ENCODE measurements at regions not wholly inside any gene's neighbourhood (a gene's known extent, or its start where the extent isn't known, plus 50 kb on each side); places are given as distances from the start of the nearest gene placed in this dataset.
"Not testable (repeated sequence)": the region's sequence is repeated elsewhere in the genome, so short reads cannot be mapped to it uniquely, and the experiment has no call there.

DNA sequence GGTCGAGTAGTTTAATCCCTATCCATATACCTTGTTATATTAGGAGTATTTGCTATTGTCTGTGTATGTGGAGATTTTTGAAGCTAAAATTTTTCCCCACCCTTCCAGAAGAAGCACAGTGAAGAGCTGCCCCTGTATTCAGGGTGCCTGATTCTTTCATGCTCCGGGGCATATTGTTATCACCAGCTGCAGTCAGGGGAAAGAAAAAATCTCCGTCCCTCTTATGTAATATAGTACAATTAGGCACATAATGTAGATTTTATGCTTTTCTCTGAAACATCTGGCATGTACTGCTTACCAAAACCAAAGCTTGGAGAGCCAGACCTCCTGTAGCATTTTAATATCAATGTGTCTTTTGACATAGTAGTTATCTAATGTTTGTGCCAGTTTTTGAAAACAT is 214.9 kb upstream of the EDNRB start:
- DNase-seq = no peak

DNA sequence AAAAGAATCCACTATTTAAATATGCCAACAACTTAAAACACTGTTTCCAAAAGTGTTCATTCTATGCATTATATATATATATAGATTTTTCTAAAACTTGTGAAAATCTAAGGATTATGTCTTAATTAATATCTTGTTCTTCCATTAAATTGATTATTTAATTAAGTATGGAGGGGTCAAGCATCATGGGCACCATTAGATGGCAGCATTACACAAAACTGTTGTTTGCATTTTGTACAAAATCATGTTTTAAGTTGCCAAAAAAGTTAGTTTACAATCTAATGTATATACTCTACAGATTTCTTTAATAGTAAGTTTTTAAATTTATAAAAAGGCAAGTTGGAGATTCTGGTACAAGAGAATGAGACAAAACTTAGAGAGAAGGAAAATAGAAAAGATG is 213.2 kb upstream of the EDNRB start:
- DNase-seq = no peak

DNA sequence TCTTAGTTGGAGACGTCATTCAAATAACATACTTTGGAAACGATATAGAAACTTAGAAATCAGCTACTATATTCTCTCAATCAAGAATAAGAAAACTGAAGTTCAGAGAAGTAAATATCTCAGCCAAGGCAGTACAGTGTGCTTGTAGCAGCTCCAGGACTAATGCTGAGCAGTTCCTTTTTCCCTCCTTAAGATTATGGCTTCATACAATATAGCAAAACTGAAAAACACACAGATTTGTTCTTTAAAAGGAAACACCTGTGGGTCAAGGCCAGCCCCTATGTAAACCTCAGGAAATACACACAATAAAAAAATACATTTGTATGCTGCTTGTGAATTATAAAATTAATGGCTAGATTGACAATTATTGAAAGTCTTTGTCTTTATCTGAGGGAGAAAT is 212.7 kb upstream of the EDNRB start:
- DNase-seq = no peak

- DNase-seq = no peak
Measured at GRCh38 chr13:78129823-78130222, 211.2 kb upstream of the EDNRB start.

DNA sequence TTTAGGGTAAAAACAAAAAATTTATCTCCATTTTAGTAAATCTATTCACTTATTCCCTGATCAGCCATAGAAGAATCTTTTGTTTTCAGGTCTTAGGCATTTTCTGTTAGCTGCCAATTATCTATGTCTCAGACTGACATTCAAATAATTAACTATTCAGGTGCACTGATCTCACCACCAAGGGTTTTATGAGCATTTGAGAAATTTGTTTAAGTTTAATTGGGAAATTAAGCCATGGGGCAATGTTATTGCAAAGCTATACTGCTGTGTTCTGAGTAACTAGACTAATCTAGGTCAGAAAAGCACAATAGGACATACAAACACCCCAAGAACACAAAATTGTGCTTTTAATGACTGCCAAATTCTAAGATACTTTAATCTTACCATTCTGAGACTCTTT is 210.7 kb upstream of the EDNRB start:
- no peak for DNase-seq

GRCh38 chr13:78121459-78122348 is 203.1 kb upstream of the EDNRB start:
- no peak for DNase-seq

- DNase-seq = no peak
Measured at GRCh38 chr13:78121001-78121400, 202.4 kb upstream of the EDNRB start.

- DNase-seq = not testable (repeated sequence)
Measured at GRCh38 chr13:78120144-78120543, 201.5 kb upstream of the EDNRB start.

- DNase-seq = not testable (repeated sequence)
Measured at GRCh38 chr13:78117070-78117469, 198.4 kb upstream of the EDNRB start.

DNA sequence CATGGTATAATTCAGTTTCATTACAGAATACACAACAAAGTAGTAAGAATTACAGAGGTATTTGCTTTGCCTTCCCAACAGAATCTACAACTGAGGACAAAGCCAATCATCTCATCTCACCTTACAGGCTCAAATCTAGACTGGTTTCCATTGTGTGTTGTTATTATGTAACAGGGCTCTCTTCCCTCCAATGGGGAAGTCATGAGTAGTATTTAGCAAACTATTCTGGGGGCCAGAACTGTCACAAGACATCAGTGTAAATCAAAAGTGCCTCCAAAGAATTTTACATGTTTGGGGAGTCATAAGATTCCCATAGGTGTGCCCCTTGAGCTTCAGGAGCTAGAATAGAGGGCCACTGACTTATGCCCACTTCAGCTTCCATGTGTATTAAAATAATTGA is 187.0 kb upstream of the EDNRB start:
- no peak for DNase-seq

GRCh38 chr13:78103936-78104335 is 185.3 kb upstream of the EDNRB start:
- no peak for DNase-seq

GRCh38 chr13:78102741-78103140 is 184.1 kb upstream of the EDNRB start:
- no peak for DNase-seq

- no peak for DNase-seq
Measured at GRCh38 chr13:78102121-78102677, 183.6 kb upstream of the EDNRB start.

DNA sequence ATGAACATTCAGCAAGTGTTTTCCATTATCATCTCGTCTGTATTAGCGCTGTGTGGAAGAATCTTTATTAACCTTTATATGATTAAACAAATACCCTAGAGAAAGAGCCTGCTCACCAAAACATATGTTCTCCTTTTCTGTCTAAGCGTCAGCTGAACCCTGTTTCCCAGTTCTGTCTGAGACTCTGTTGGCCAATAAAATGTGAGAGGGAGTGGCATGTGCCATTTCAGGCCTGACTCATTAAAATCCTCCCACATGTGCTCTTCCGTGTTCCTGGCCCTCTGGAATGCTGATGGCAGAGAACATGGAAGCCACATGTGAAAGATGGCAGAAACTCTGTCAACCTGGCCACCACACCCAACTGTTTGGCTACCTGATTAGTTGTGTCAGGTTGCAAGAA is 181.9 kb upstream of the EDNRB start:
- no peak for DNase-seq

- DNase-seq = no peak
Measured at GRCh38 chr13:78098249-78098648, 179.6 kb upstream of the EDNRB start.

DNA sequence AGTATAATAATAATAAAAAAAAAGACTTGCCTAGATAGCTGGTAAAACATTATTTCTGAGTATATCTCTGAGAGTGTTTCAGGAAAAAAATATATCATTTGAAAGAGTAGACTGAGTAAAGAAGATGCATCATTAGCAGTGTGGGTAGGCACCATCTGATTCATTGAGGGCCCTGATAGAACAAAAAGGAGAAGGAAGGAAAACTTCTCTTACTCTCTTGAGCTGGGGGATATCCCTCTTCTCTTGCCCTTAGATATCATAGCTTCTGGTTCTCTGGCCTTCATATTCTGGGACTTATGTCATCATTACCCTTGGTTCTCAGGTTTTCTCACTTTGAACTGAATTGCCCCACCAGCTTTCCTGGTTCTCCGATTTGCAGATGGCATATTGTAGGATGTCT is 177.6 kb upstream of the EDNRB start:
- DNase-seq = no peak

- no peak for DNase-seq
Measured at GRCh38 chr13:78087966-78088678, 169.5 kb upstream of the EDNRB start.

GRCh38 chr13:78085434-78086225 is 167.0 kb upstream of the EDNRB start:
- no peak for DNase-seq

GRCh38 chr13:78084401-78084800 is 165.8 kb upstream of the EDNRB start:
- no peak for DNase-seq

GRCh38 chr13:78078168-78078567 is 159.5 kb upstream of the EDNRB start:
- DNase-seq = no peak

DNA sequence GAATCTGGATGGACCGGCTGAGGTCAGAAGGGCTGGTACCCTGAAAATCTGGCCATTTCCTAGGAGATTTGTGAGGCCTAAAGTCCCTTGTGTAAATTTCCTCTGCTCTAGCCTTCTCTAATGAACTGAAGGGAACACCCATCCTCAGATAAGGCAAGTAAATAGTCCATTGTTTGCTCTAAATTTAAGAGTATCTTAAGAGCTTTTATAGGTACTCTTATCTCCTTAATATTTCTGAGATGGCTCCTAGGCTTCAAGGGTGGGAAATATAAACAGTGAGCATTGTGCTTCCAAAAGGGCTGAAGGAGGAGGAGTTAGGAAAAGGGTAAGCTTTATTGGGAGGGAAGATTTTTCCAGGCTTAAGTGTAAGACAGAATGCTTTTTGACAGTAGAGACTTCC is 148.7 kb upstream of the EDNRB start:
- DNase-seq = no peak

DNA sequence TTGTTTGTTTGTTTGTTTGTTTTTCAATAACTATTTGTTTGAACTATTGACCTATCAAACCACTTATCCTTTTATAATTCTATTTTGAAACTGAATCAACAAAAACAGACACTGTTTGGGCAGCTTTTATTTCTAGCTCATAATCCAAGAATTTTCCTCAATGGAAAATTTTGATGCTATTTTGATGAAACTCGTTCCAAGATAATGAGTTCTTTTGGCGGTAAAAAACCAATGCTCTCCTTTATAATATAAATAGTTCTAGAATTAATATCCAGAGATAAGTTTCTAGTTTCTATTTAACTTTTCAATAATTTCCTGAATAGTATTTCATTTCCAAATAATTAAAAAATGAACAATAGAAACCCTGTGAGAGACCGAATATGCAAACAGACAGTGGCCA is 146.5 kb upstream of the EDNRB start:
- DNase-seq = no peak

- no peak for DNase-seq
Measured at GRCh38 chr13:78061806-78062205, 143.2 kb upstream of the EDNRB start.

Measured in NCI-H2107 (cell line).